ENCODE measurements at regions not wholly inside any gene's neighbourhood (a gene's known extent, or its start where the extent isn't known, plus 50 kb on each side); places are given as distances from the start of the nearest gene placed in this dataset.

GRCh38 chr6:23140871-23141270 is 571.5 kb downstream of the HDGFL1 start:
- TF ChIP-seq GATA3 (IDR thresholded peaks at IDR 0.05; ENCODE audit: low read depth, low read length) (no peak), GATA2 (IDR thresholded peaks at IDR 0.05; ENCODE audit: low read depth, low read length) (no peak)
